GM18507 (cell line): ENCODE measurements at regions not wholly inside any gene's neighbourhood (a gene's known extent, or its start where the extent isn't known, plus 50 kb on each side); places are given as distances from the start of the nearest gene placed in this dataset.
"Not testable (repeated sequence)": the region's sequence is repeated elsewhere in the genome, so short reads cannot be mapped to it uniquely, and the experiment has no call there.

Source experiments
- DNase-seq: peaks from one replicate; pipeline ENCODE4 v3.0.0; 2011; ENCODE audit warnings: low read depth; ENCODE audit not compliant: insufficient read length; ENCODE audit errors: extremely low spot score
- FAIRE-seq: peaks from 2 replicates; lab custom pipeline; 2011; peaks lifted over from hg19 to GRCh38; lab: Jason Lieb, UNC

- FAIRE-seq (no peak), DNase-seq (no peak)
These were observed 1782.4 kb upstream of the PCDH10 start for GRCh38 chr4:131366714-131367113.

- DNase-seq = no peak
- no peak for FAIRE-seq
These were observed 1781.7 kb upstream of the PCDH10 start for GRCh38 chr4:131367441-131367840.

- FAIRE-seq (no peak), DNase-seq (no peak)
These were observed 1778.2 kb upstream of the PCDH10 start for GRCh38 chr4:131370846-131371245.

- DNase-seq (no peak), FAIRE-seq (no peak)
These were observed 1768.0 kb upstream of the PCDH10 start for GRCh38 chr4:131381055-131381454.

- FAIRE-seq = no peak
- DNase-seq = no peak
These were observed 1766.3 kb upstream of the PCDH10 start for GRCh38 chr4:131382839-131383238.

- FAIRE-seq = no peak
- DNase-seq = no peak
These were observed 1760.8 kb upstream of the PCDH10 start for GRCh38 chr4:131388277-131388676.

- DNase-seq (no peak), FAIRE-seq (no peak)
These were observed 1741.0 kb upstream of the PCDH10 start for GRCh38 chr4:131408102-131408501.

- DNase-seq = no peak
- no peak for FAIRE-seq
These were observed 1737.7 kb upstream of the PCDH10 start for GRCh38 chr4:131411393-131411792.

GRCh38 chr4:131419147-131419546 is 1729.9 kb upstream of the PCDH10 start:
- no peak for DNase-seq
- no peak for FAIRE-seq

- no peak for FAIRE-seq
- no peak for DNase-seq
These were observed 1722.9 kb upstream of the PCDH10 start for GRCh38 chr4:131426023-131426758.

GRCh38 chr4:131427000-131427399 is 1722.1 kb upstream of the PCDH10 start:
- no peak for DNase-seq
- no peak for FAIRE-seq

GRCh38 chr4:131430302-131430701 is 1718.8 kb upstream of the PCDH10 start:
- DNase-seq (no peak), FAIRE-seq (no peak)

GRCh38 chr4:131441004-131441688 is 1707.9 kb upstream of the PCDH10 start:
- DNase-seq (no peak), FAIRE-seq (no peak)

GRCh38 chr4:131447883-131448282 is 1701.2 kb upstream of the PCDH10 start:
- FAIRE-seq = no peak
- DNase-seq = no peak

GRCh38 chr4:131450572-131451209 is 1698.4 kb upstream of the PCDH10 start:
- FAIRE-seq (no peak), DNase-seq (no peak)

GRCh38 chr4:131459430-131460101 is 1689.5 kb upstream of the PCDH10 start:
- FAIRE-seq (no peak), DNase-seq (no peak)

GRCh38 chr4:131470360-131470759 is 1678.7 kb upstream of the PCDH10 start:
- FAIRE-seq (no peak), DNase-seq (no peak)

GRCh38 chr4:131488772-131489171 is 1660.3 kb upstream of the PCDH10 start:
- no peak for DNase-seq
- no peak for FAIRE-seq

GRCh38 chr4:131496211-131496610 is 1652.9 kb upstream of the PCDH10 start:
- DNase-seq, FAIRE-seq: not testable (repeated sequence)
